Neural cell (in vitro differentiated cells): ENCODE measurements at regions not wholly inside any gene's neighbourhood (a gene's known extent, or its start where the extent isn't known, plus 50 kb on each side); places are given as distances from the start of the nearest gene placed in this dataset.

Experiments used
- H2AFZ ChIP-seq: fragments of 200-600, 300-800 bp; sonication (generic), shearing (Covaris generic); 2 replicates; pipeline ENCODE4 v1.6.0; 2014; ENCODE audit warnings: low read depth, mild to moderate bottlenecking, antibody characterized with exemption, low read length, moderate library complexity
- H3F3A ChIP-seq: fragments of 200-600 bp; shearing (Covaris generic); 2 replicates; pipeline ENCODE4 v1.6.1; 2016; ENCODE audit warnings: mild to moderate bottlenecking, moderate library complexity, mixed read lengths, antibody characterized with exemption, low read length; ENCODE audit not compliant: insufficient read depth, poor library complexity, severe bottlenecking
- H3K27ac ChIP-seq: fragments of 200-600, 300-800 bp; sonication (generic), shearing (Covaris generic); 2 replicates; pipeline ENCODE4 v1.5.1; 2014; ENCODE audit warnings: mild to moderate bottlenecking, low read length, moderate library complexity
- H3K27me3 ChIP-seq: fragments of 300-800, 200-600 bp; sonication (generic), shearing (Covaris generic); 2 replicates; pipeline ENCODE4 v1.6.0; 2014; ENCODE audit warnings: mild to moderate bottlenecking, low read depth, low read length, moderate library complexity; ENCODE audit not compliant: insufficient read depth
- H3K36me3 ChIP-seq: fragments of 300-800, 200-600 bp; sonication (generic), shearing (Covaris generic); 2 replicates; pipeline ENCODE4 v1.5.1; 2014; ENCODE audit warnings: mild to moderate bottlenecking, antibody characterized with exemption, low read length, moderate library complexity; ENCODE audit not compliant: insufficient read depth
- H3K4me2 ChIP-seq: fragments of 300-800, 200-600 bp; sonication (generic), shearing (Covaris generic); 2 replicates; pipeline ENCODE4 v1.6.0; 2014; ENCODE audit warnings: mild to moderate bottlenecking, low read length
- H3K4me3 ChIP-seq: fragments of 300-800, 200-600 bp; sonication (generic), shearing (Covaris generic); 2 replicates; pipeline ENCODE4 v1.5.1; 2014; ENCODE audit warnings: mild to moderate bottlenecking, low read length, moderate library complexity
- H3K79me2 ChIP-seq: fragments of 200-600 bp; shearing (Covaris generic); replicated peaks from 2 replicates; pipeline ENCODE4 v1.6.0; 2014; ENCODE audit warnings: mild to moderate bottlenecking, low read length, moderate library complexity; ENCODE audit not compliant: insufficient read depth
- H3K9ac ChIP-seq: fragments of 300-800, 200-600 bp; sonication (generic), shearing (Covaris generic); 2 replicates; pipeline ENCODE4 v1.6.1; 2016; ENCODE audit warnings: mild to moderate bottlenecking, low read length, mixed read lengths
- H3K9me2 ChIP-seq: fragments of 200-600 bp; shearing (Covaris generic); 2 replicates; pipeline ENCODE4 v1.6.1; 2016; ENCODE audit warnings: mild to moderate bottlenecking, low read length, mixed read lengths; ENCODE audit not compliant: insufficient read depth
- H3K9me3 ChIP-seq: fragments of 200-600, 300-800 bp; sonication (generic), shearing (Covaris generic); 2 replicates; pipeline ENCODE4 v1.6.1; 2016; ENCODE audit warnings: mild to moderate bottlenecking, mixed run types, low read length, moderate library complexity, mixed read lengths
- H4K20me1 ChIP-seq: fragments of 200-600 bp; shearing (Covaris generic); 2 replicates; pipeline ENCODE4 v1.6.1; 2016; ENCODE audit warnings: mild to moderate bottlenecking, mixed run types; ENCODE audit not compliant: insufficient read depth
- EP300 ChIP-seq: fragments of 450-650 bp; conservative IDR thresholded peaks from 2 replicates; pipeline ENCODE4 v1.6.1; 2014; ENCODE audit warnings: antibody characterized with exemption, mild to moderate bottlenecking, moderate library complexity; ENCODE audit not compliant: poor library complexity, severe bottlenecking
- EZH2 ChIP-seq: fragments of 200-600, 300-800 bp; shearing (Covaris generic), sonication (generic); IDR thresholded peaks from 2 replicates; pipeline ENCODE4 v1.6.1; 2014; ENCODE audit warnings: antibody characterized with exemption, low read length, borderline replicate concordance, mild to moderate bottlenecking; ENCODE audit not compliant: insufficient read depth, poor library complexity, severe bottlenecking
- MXI1 ChIP-seq: fragments of 450-650 bp; conservative IDR thresholded peaks from 2 replicates; pipeline ENCODE4 v1.6.1; 2014; ENCODE audit warnings: antibody characterized with exemption, mild to moderate bottlenecking; ENCODE audit not compliant: poor library complexity, severe bottlenecking
- POLR2AphosphoS5 ChIP-seq: IDR thresholded peaks from 2 replicates; pipeline ENCODE4 v1.6.1; 2012
- RAD21 ChIP-seq: fragments of 450-650 bp; conservative IDR thresholded peaks from 2 replicates; pipeline ENCODE4 v1.6.1; 2014; ENCODE audit warnings: antibody characterized with exemption, mild to moderate bottlenecking, moderate library complexity
- TAF1 ChIP-seq: IDR thresholded peaks from 2 replicates; pipeline ENCODE4 v1.6.1; 2012; ENCODE audit warnings: low read depth
- TF ChIP-seq, protein P1 (sequence below): fragments of 450-650 bp; IDR thresholded peaks from 2 replicates; pipeline ENCODE4 v1.5.1; 2014; ENCODE audit warnings: antibody characterized with exemption, mild to moderate bottlenecking, moderate library complexity; ENCODE audit not compliant: poor library complexity, severe bottlenecking
- TF ChIP-seq, protein P2 (sequence below): IDR thresholded peaks from 2 replicates; pipeline ENCODE4 v1.6.1; 2012; ENCODE audit warnings: borderline replicate concordance

DNA sequence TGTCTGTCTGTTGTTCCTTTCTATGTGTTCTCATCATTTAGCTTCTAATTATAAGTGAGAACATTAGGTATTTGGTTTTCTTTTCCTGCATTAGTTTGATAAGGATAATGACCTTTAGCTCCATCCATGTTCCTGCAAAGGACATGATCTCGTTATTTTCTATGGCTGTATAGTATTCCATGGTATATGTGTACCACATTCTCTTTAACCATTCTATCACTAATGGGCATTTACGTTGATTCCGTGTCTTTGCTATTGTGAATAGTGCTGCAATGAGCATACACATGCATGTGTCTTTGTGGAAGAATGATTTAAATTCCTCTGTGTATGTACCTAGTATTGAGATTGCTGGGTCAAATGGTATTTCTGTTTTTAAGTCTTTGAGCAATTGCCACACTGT is 1799.7 kb downstream of the SLITRK5 start:
- no peaks in the 10 kb centered on the region for H3K36me3 ChIP-seq
- no peak overlapping the region for H2AFZ ChIP-seq
- H3K9ac ChIP-seq = no peak overlapping the region
- H3K27ac ChIP-seq = no peak overlapping the region
- no peaks in the 10 kb centered on the region for H3F3A ChIP-seq
- no peaks in the 10 kb centered on the region for H3K79me2 ChIP-seq
- H3K9me3 ChIP-seq = peaks cover 6% of the 10 kb centered on the region
- no peaks in the 10 kb centered on the region for H3K9me2 ChIP-seq
- H4K20me1 ChIP-seq = no peaks in the 10 kb centered on the region
- H3K4me3 ChIP-seq = no peak overlapping the region
- no peak overlapping the region for H3K4me2 ChIP-seq
- no peaks in the 10 kb centered on the region for H3K27me3 ChIP-seq
- TF ChIP-seq, protein P1, sequence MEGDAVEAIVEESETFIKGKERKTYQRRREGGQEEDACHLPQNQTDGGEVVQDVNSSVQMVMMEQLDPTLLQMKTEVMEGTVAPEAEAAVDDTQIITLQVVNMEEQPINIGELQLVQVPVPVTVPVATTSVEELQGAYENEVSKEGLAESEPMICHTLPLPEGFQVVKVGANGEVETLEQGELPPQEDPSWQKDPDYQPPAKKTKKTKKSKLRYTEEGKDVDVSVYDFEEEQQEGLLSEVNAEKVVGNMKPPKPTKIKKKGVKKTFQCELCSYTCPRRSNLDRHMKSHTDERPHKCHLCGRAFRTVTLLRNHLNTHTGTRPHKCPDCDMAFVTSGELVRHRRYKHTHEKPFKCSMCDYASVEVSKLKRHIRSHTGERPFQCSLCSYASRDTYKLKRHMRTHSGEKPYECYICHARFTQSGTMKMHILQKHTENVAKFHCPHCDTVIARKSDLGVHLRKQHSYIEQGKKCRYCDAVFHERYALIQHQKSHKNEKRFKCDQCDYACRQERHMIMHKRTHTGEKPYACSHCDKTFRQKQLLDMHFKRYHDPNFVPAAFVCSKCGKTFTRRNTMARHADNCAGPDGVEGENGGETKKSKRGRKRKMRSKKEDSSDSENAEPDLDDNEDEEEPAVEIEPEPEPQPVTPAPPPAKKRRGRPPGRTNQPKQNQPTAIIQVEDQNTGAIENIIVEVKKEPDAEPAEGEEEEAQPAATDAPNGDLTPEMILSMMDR = no peak
- TF ChIP-seq EZH2 = no peak
- TF ChIP-seq RAD21 = no peak

DNA sequence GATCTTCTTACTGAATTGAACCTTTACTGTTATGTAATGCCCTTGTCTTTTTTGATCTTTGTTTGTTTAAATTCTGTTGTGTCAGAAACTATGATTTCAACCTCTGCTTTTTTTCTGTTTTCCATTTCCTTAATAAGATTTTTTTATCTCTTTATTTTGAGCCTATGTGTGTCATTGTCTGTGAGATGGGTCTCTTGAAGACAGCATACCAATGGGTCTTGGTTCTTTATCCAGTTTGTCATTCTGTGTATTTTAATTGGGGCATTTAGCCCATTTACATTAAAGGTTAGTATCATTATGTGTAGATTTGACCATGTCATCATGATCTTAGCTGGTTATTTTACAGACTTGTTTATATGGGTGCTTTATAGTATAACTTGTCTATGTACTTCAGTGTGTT is 1803.3 kb downstream of the SLITRK5 start:
- peaks cover 6% of the 10 kb centered on the region for H3K9me3 ChIP-seq
- H3K36me3 ChIP-seq = no peaks in the 10 kb centered on the region
- TF ChIP-seq EP300 = no peak
- no peak for TF ChIP-seq MXI1
- TF ChIP-seq, protein P2, sequence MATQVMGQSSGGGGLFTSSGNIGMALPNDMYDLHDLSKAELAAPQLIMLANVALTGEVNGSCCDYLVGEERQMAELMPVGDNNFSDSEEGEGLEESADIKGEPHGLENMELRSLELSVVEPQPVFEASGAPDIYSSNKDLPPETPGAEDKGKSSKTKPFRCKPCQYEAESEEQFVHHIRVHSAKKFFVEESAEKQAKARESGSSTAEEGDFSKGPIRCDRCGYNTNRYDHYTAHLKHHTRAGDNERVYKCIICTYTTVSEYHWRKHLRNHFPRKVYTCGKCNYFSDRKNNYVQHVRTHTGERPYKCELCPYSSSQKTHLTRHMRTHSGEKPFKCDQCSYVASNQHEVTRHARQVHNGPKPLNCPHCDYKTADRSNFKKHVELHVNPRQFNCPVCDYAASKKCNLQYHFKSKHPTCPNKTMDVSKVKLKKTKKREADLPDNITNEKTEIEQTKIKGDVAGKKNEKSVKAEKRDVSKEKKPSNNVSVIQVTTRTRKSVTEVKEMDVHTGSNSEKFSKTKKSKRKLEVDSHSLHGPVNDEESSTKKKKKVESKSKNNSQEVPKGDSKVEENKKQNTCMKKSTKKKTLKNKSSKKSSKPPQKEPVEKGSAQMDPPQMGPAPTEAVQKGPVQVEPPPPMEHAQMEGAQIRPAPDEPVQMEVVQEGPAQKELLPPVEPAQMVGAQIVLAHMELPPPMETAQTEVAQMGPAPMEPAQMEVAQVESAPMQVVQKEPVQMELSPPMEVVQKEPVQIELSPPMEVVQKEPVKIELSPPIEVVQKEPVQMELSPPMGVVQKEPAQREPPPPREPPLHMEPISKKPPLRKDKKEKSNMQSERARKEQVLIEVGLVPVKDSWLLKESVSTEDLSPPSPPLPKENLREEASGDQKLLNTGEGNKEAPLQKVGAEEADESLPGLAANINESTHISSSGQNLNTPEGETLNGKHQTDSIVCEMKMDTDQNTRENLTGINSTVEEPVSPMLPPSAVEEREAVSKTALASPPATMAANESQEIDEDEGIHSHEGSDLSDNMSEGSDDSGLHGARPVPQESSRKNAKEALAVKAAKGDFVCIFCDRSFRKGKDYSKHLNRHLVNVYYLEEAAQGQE = no peak
- TF ChIP-seq TAF1 = no peak
- TF ChIP-seq POLR2AphosphoS5 = no peak
- TF ChIP-seq EZH2 = no peak
- H3K9ac ChIP-seq = no peak overlapping the region
- no peaks in the 10 kb centered on the region for H3F3A ChIP-seq
- no peak overlapping the region for H3K27ac ChIP-seq
- no peak overlapping the region for H3K4me2 ChIP-seq
- no peaks in the 10 kb centered on the region for H3K79me2 ChIP-seq
- H3K27me3 ChIP-seq = no peaks in the 10 kb centered on the region
- no peaks in the 10 kb centered on the region for H4K20me1 ChIP-seq
- H2AFZ ChIP-seq = no peak overlapping the region
- no peaks in the 10 kb centered on the region for H3K9me2 ChIP-seq
- no peak overlapping the region for H3K4me3 ChIP-seq

DNA sequence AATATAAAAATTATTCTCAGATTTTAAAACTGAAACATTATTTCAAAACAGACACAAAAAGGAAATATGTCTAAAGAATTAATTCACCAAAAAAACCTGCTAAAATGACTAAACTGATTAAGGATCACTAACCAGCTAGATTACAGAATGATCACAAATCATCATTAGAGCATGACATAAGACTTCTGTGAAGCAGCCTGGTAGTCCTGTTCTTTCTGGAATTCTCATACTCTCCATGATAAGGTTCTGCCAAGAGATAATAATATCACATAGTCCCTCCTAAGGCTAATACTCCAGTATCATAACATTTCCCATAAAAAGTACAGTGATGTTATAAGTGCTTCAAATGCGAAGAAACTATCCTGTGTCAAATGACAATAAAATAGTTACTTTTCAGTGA is 1814.9 kb downstream of the SLITRK5 start:
- Histone ChIP-seq H3K4me3 (no peak overlapping the region), H3F3A (no peaks in the 10 kb centered on the region), H3K79me2 (no peaks in the 10 kb centered on the region), H3K9ac (no peak overlapping the region), H4K20me1 (no peaks in the 10 kb centered on the region), H3K36me3 (no peaks in the 10 kb centered on the region), H2AFZ (no peak overlapping the region), H3K27ac (no peak overlapping the region), H3K9me2 (no peaks in the 10 kb centered on the region), H3K4me2 (no peak overlapping the region), H3K9me3 (no peaks in the 10 kb centered on the region), H3K27me3 (no peaks in the 10 kb centered on the region)
- TF ChIP-seq, protein P1 = no peak
